PC-9 (cell line): ENCODE measurements at regions not wholly inside any gene's neighbourhood (a gene's known extent, or its start where the extent isn't known, plus 50 kb on each side); places are given as distances from the start of the nearest gene placed in this dataset.
"Not testable (repeated sequence)": the region's sequence is repeated elsewhere in the genome, so short reads cannot be mapped to it uniquely, and the experiment has no call there.

Source experiments
- BruUV-seq: library from RNA; stranded (reverse); fragments of 400-500 nt; replicated peaks from 2 replicates; lab custom pipeline; 2021; lab: Mats Ljungman, UMichigan
- CTCF ChIA-PET: fragments of 300-600 bp; sonication (Branson Sonifier 250); formaldehyde crosslinking; loops from one replicate; lab custom pipeline; 2022; ENCODE audit warnings: antibody characterized with exemption; lab: Charles Lee
- POLR2A ChIA-PET: fragments of 300-600 bp; sonication (Branson Sonifier 250); formaldehyde crosslinking; loops from one replicate; lab custom pipeline; 2022; ENCODE audit warnings: antibody characterized with exemption; ENCODE audit not compliant: unreplicated experiment; lab: Charles Lee
- DNase-seq, 2 experiments: peaks; one replicate each; pipeline versions ENCODE4 v3.0.0 to v3.0.0-alpha.2; 2015 to 2022; ENCODE audit warnings: mixed read lengths in 1 of 2
- H2AFZ ChIP-seq: fragments of 200-600 bp; sonication (generic); 2 replicates; pipeline ENCODE4 v1.8.1; 2017; ENCODE audit warnings: antibody characterized with exemption
- H3F3A ChIP-seq: fragments of 200-600 bp; sonication (generic); 2 replicates; pipeline ENCODE4 v1.8.1; 2017; ENCODE audit warnings: antibody characterized with exemption, mild to moderate bottlenecking, low read depth; ENCODE audit not compliant: insufficient read depth
- H3K27ac ChIP-seq: fragments of 200-600 bp; sonication (generic); 2 replicates; pipeline ENCODE4 v1.6.1; 2016; ENCODE audit warnings: mixed run types
- H3K27me3 ChIP-seq: fragments of 200-600 bp; sonication (generic); 2 replicates; pipeline ENCODE4 v1.6.1; 2016; ENCODE audit warnings: low read depth, mixed run types; ENCODE audit not compliant: insufficient read depth
- H3K36me3 ChIP-seq: fragments of 200-600 bp; sonication (generic); 2 replicates; pipeline ENCODE4 v1.6.1; 2016; ENCODE audit warnings: low read depth, mixed run types
- H3K4me1 ChIP-seq: fragments of 200-600 bp; sonication (generic); replicated peaks from 2 replicates; pipeline ENCODE4 v1.6.1; 2016; ENCODE audit warnings: mixed run types; ENCODE audit not compliant: insufficient read depth
- H3K4me2 ChIP-seq: fragments of 200-600 bp; sonication (generic); 2 replicates; pipeline ENCODE4 v1.6.1; 2017; ENCODE audit warnings: mixed run types
- H3K4me3 ChIP-seq: fragments of 200-600 bp; sonication (generic); 2 replicates; pipeline ENCODE4 v1.6.1; 2016; ENCODE audit warnings: mixed run types
- H3K79me2 ChIP-seq: fragments of 200-600 bp; sonication (generic); 2 replicates; pipeline ENCODE4 v1.6.1; 2017; ENCODE audit warnings: low read depth, mixed run types
- H3K9me2 ChIP-seq: fragments of 200-600 bp; sonication (generic); 2 replicates; pipeline ENCODE4 v1.8.1; 2017; ENCODE audit warnings: mild to moderate bottlenecking; ENCODE audit not compliant: insufficient read depth
- H3K9me3 ChIP-seq: fragments of 200-600 bp; sonication (generic); 2 replicates; pipeline ENCODE4 v1.8.1; 2016; ENCODE audit warnings: low read depth; ENCODE audit not compliant: insufficient read depth
- H4K20me1 ChIP-seq: fragments of 200-600 bp; sonication (generic); 2 replicates; pipeline ENCODE4 v1.8.1; 2017; ENCODE audit not compliant: insufficient read depth
- EZH2 ChIP-seq: fragments of 200-600 bp; sonication (generic); IDR thresholded peaks from 2 replicates; pipeline ENCODE4 v1.8.0; 2017; ENCODE audit warnings: antibody characterized with exemption, low read depth
- intact Hi-C: fragments of 100-400 bp; cut with micrococcal nuclease; formaldehyde crosslinking; loops from one replicate; pipeline ENCODE4 v1.10.0; 2022; ENCODE audit not compliant: unreplicated experiment
- TF ChIP-seq, protein P1 (sequence below): fragments of 200-600 bp; sonication (generic); conservative IDR thresholded peaks from 2 replicates; pipeline ENCODE4 v1.6.1; 2017; ENCODE audit warnings: mixed run types, antibody characterized with exemption, mild to moderate bottlenecking, moderate library complexity

DNA sequence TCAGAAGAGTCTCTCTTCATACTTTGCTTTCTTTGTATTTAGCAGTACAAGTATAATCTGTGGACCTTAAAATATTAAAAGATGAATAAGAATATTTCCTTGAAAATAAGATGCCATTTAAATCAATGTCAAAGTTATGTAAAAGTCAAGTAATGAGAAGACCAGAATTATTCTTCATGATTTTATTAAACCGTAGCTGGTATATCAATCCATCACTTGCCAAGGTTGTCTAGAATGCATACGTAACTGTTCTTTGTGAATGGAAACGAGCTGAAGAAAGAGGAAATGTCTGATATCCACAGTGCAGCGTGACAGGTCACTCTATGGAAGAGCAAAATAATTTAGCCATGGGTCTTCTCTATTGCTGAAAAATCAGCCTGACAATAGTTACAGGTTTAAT, 488.7 kb upstream of the CCNG1 start:
- Histone ChIP-seq H3K79me2 (no peaks in the 10 kb centered on the region), H2AFZ (no peak overlapping the region), H3K9me2 (no peaks in the 10 kb centered on the region), H3K4me3 (no peak overlapping the region), H3K9me3 (no peaks in the 10 kb centered on the region), H3K27ac (no peak overlapping the region), H3K27me3 (no peaks in the 10 kb centered on the region), H3K36me3 (no peaks in the 10 kb centered on the region), H4K20me1 (no peaks in the 10 kb centered on the region), H3K4me1 (no peaks in the 10 kb centered on the region), H3K4me2 (no peak overlapping the region), H3F3A (no peaks in the 10 kb centered on the region)
- intact Hi-C loops, result no loop called here
- no peak for DNase-seq
- ChIA-PET CTCF (no interaction called here), POLR2A (no interaction called here)
- BruUV-seq, result no TSS peak
- no peak for TF ChIP-seq EZH2
- TF ChIP-seq, protein P1, sequence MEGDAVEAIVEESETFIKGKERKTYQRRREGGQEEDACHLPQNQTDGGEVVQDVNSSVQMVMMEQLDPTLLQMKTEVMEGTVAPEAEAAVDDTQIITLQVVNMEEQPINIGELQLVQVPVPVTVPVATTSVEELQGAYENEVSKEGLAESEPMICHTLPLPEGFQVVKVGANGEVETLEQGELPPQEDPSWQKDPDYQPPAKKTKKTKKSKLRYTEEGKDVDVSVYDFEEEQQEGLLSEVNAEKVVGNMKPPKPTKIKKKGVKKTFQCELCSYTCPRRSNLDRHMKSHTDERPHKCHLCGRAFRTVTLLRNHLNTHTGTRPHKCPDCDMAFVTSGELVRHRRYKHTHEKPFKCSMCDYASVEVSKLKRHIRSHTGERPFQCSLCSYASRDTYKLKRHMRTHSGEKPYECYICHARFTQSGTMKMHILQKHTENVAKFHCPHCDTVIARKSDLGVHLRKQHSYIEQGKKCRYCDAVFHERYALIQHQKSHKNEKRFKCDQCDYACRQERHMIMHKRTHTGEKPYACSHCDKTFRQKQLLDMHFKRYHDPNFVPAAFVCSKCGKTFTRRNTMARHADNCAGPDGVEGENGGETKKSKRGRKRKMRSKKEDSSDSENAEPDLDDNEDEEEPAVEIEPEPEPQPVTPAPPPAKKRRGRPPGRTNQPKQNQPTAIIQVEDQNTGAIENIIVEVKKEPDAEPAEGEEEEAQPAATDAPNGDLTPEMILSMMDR, result no peak

DNA sequence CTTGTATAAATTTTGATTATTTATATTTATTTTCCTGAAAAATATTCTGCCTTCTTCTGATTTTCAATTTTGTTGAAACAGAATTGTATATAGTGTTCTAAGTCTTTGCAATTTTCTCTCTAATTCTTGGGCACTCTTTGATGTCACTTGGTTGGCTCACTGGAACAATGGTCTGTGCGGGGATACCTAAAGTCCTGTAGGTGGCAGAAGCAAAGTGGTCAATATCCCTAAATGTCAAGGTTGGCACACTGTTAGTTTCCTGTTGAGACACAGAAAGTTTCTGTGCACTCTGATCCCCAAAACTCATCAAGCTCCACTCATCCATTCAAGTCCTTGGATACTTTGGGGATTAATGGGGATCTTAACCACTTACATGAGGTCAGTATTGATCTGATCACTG, 480.8 kb upstream of the CCNG1 start:
- H3K4me3 ChIP-seq, result no peak overlapping the region
- no peak for DNase-seq
- H3K79me2 ChIP-seq, result no peaks in the 10 kb centered on the region
- H3K9me2 ChIP-seq, result no peaks in the 10 kb centered on the region
- no peaks in the 10 kb centered on the region for H3K4me1 ChIP-seq
- no peaks in the 10 kb centered on the region for H3K36me3 ChIP-seq
- H3F3A ChIP-seq, result no peaks in the 10 kb centered on the region
- intact Hi-C loops, result no loop called here
- no peaks in the 10 kb centered on the region for H4K20me1 ChIP-seq
- H3K4me2 ChIP-seq, result no peak overlapping the region
- POLR2A ChIA-PET, result no interaction called here
- BruUV-seq, result no TSS peak
- H3K27ac ChIP-seq, result no peak overlapping the region
- CTCF ChIA-PET, result no interaction called here
- TF ChIP-seq EZH2, result no peak
- TF ChIP-seq, protein P1, result no peak
- H3K9me3 ChIP-seq, result no peaks in the 10 kb centered on the region
- H3K27me3 ChIP-seq, result peaks cover 3% of the 10 kb centered on the region; the same call in 1 of the 2 replicates
- H2AFZ ChIP-seq, result no peak overlapping the region

DNA sequence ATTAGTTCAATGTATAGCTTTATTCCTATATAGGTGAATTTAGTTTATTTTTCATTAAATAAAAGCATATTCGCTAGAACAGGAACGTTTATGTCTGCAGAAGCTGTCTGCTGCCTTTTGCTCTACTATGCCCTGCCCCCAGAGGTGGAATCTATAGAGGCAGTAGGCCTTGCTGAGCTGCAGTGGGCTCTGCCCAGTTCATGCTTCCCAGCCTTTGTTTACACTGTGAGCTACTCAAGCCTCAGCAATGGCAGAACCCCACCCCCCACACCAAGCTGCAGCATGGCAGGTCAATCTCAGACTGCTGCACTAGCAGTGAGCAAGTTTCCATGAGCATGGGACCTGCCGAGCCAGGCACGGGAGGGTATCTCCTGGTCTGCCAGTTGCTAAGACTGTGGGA, 473.3 kb upstream of the CCNG1 start:
- intact Hi-C loops, CTCF ChIA-PET: not testable (repeated sequence)

DNA sequence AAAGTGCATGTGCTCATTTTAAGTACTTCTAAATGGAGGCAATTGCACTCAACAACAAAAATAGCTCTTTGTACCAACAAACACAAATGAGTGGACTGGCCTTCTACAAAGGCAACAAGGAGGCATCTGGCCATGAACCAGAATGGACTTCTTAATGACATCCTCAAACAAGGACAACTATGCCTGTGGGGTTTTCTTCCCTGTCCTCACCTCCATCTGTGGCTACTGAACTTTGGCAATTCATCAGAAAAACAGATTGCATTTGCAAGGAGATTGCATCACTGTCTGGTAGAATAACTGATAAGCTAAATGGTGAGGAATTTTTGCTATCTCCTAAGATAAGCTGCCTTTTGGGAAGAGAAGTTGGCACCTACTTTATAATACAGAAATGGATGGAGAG, 447.3 kb upstream of the CCNG1 start:
- Histone ChIP-seq H3K4me1 (no peaks in the 10 kb centered on the region), H4K20me1 (no peaks in the 10 kb centered on the region; the same call in 1 of the 2 replicates), H3K9me2 (no peaks in the 10 kb centered on the region), H3F3A (no peaks in the 10 kb centered on the region), H3K4me3 (no peak overlapping the region), H3K36me3 (no peaks in the 10 kb centered on the region), H3K9me3 (no peaks in the 10 kb centered on the region), H2AFZ (no peak overlapping the region), H3K27ac (no peak overlapping the region), H3K27me3 (no peaks in the 10 kb centered on the region), H3K4me2 (no peak overlapping the region), H3K79me2 (no peaks in the 10 kb centered on the region)
- no peak for DNase-seq
- TF ChIP-seq, protein P1, result no peak
- no peak for TF ChIP-seq EZH2
- BruUV-seq, result no TSS peak
- intact Hi-C loops, result no loop called here
- ChIA-PET POLR2A (no interaction called here), CTCF (no interaction called here)

More for the DNA sequence above, 473.3 kb upstream of the CCNG1 start:
- H3K27me3 ChIP-seq, H3K79me2 ChIP-seq, H3K4me3 ChIP-seq, H3F3A ChIP-seq, BruUV-seq, H4K20me1 ChIP-seq, H3K9me2 ChIP-seq, H3K9me3 ChIP-seq, H2AFZ ChIP-seq, H3K36me3 ChIP-seq, DNase-seq, H3K4me2 ChIP-seq, H3K4me1 ChIP-seq, H3K27ac ChIP-seq: not testable (repeated sequence)
- POLR2A ChIA-PET, result interaction anchor here (0.6 kb wide), 1 partner anchor 9 kb away, joined by 3 read pairs; no protein-coding TSS in a partner anchor
